HEK293 (cell line): ENCODE measurements at regions not wholly inside any gene's neighbourhood (a gene's known extent, or its start where the extent isn't known, plus 50 kb on each side); places are given as distances from the start of the nearest gene placed in this dataset.

Source experiments
- CTCF ChIA-PET: fragments of 350-600 bp; formaldehyde crosslinking; extraction: SDS; loops from one replicate; lab custom pipeline; 2021; ENCODE audit warnings: antibody characterized with exemption; lab: Yijun Ruan, JAX
- POLR2A ChIA-PET: fragments of 300-600 bp; formaldehyde crosslinking; extraction: SDS; loops from one replicate; lab custom pipeline; 2020; ENCODE audit warnings: antibody characterized with exemption, inconsistent platforms; lab: Yijun Ruan, JAX
- H3K27ac ChIP-seq: fragments of 200-500 bp; sonication (Bioruptor generic); 2 replicates; pipeline ENCODE4 v1.5.1; 2014; ENCODE audit warnings: low read depth, low read length, control low read depth, inconsistent platforms; ENCODE audit errors: extremely low read depth
- H3K36me3 ChIP-seq, 2 experiments: fragments of 200-500 bp in 1 of 2; sonication (Bioruptor generic) in 1 of 2; 1 replicate in 1 of 2; 2 replicates in 1 of 2; pipeline ENCODE4 v1.5.1; 2014 to 2017; ENCODE audit warnings: inconsistent platforms in 2 of 2, low read length in 2 of 2; ENCODE audit not compliant: control insufficient read depth in 2 of 2, insufficient read depth in 1 of 2
- H3K4me1 ChIP-seq: fragments of 200-500 bp; sonication (Bioruptor generic); 2 replicates; pipeline ENCODE4 v1.5.1; 2014; ENCODE audit warnings: mild to moderate bottlenecking, low read length, inconsistent platforms; ENCODE audit not compliant: control insufficient read depth, insufficient read depth
- H3K4me3 ChIP-seq: 2 replicates; pipeline ENCODE4 v1.5.1; 2011; ENCODE audit warnings: low read depth, mild to moderate bottlenecking, control low read depth, low read length, moderate library complexity
- H3K9me3 ChIP-seq: fragments of 200-500 bp; sonication (Bioruptor generic); 2 replicates; pipeline ENCODE4 v1.5.1; 2014; ENCODE audit warnings: low read depth, low read length, inconsistent platforms; ENCODE audit not compliant: control insufficient read depth, insufficient read depth
- BCL11A ChIP-seq: fragments of 450-650 bp; formaldehyde crosslinking; IDR thresholded peaks from 2 replicates; pipeline ENCODE4 v1.5.1; 2016; ENCODE audit warnings: low read depth, missing biosample characterization, missing genetic modification characterization
- KLF1 ChIP-seq: fragments of 450-650 bp; formaldehyde crosslinking; IDR thresholded peaks from 2 replicates; pipeline ENCODE4 v1.5.1; 2016; ENCODE audit warnings: missing biosample characterization, missing genetic modification characterization
- RBAK ChIP-seq: fragments of 450-650 bp; formaldehyde crosslinking; IDR thresholded peaks from 2 replicates; pipeline ENCODE4 v1.5.1; 2016; ENCODE audit warnings: missing biosample characterization, missing genetic modification characterization
- ZNF146 ChIP-seq: fragments of 450-650 bp; formaldehyde crosslinking; IDR thresholded peaks from 2 replicates; pipeline ENCODE4 v1.5.1; 2016; ENCODE audit warnings: missing biosample characterization, missing genetic modification characterization
- ZNF174 ChIP-seq: fragments of 450-650 bp; formaldehyde crosslinking; IDR thresholded peaks from 2 replicates; pipeline ENCODE4 v1.5.0; 2017; ENCODE audit warnings: missing biosample characterization, mild to moderate bottlenecking, missing genetic modification characterization
- ZNF18 ChIP-seq: fragments of 450-650 bp; formaldehyde crosslinking; IDR thresholded peaks from 2 replicates; pipeline ENCODE4 v1.5.1; 2016; ENCODE audit warnings: missing biosample characterization, missing genetic modification characterization
- ZNF549 ChIP-seq: fragments of 450-650 bp; IDR thresholded peaks from 2 replicates; pipeline ENCODE4 v1.5.1; 2018; ENCODE audit warnings: missing biosample characterization, missing genetic modification characterization, mild to moderate bottlenecking, inconsistent platforms, moderate library complexity
- ZNF621 ChIP-seq: fragments of 450-650 bp; formaldehyde crosslinking; IDR thresholded peaks from 2 replicates; pipeline ENCODE4 v1.5.1; 2017; ENCODE audit warnings: missing biosample characterization, missing genetic modification characterization
- ZNF701 ChIP-seq: fragments of 450-650 bp; formaldehyde crosslinking; IDR thresholded peaks from 2 replicates; pipeline ENCODE4 v1.5.1; 2016; ENCODE audit warnings: missing biosample characterization, missing genetic modification characterization
- ZNF76 ChIP-seq: fragments of 450-650 bp; formaldehyde crosslinking; IDR thresholded peaks from 2 replicates; pipeline ENCODE4; 2016; ENCODE audit warnings: low read depth, missing biosample characterization, missing genetic modification characterization, borderline replicate concordance
- ZNF830 ChIP-seq: fragments of 450-650 bp; IDR thresholded peaks from 2 replicates; pipeline ENCODE4 v1.5.0; 2018; ENCODE audit warnings: missing biosample characterization, missing genetic modification characterization, low read depth, mild to moderate bottlenecking, moderate library complexity
- ZSCAN30 ChIP-seq: fragments of 450-650 bp; IDR thresholded peaks from 2 replicates; pipeline ENCODE4 v1.5.1; 2018; ENCODE audit warnings: missing biosample characterization, mild to moderate bottlenecking, missing genetic modification characterization, moderate library complexity
- ZSCAN4 ChIP-seq: fragments of 450-650 bp; formaldehyde crosslinking; IDR thresholded peaks from 2 replicates; pipeline ENCODE4 v1.5.1; 2017; ENCODE audit warnings: missing biosample characterization, missing genetic modification characterization
- TF ChIP-seq, protein P1 (sequence below): fragments of 450-650 bp; formaldehyde crosslinking; IDR thresholded peaks from 2 replicates; pipeline ENCODE4 v1.5.1; 2016; ENCODE audit warnings: missing biosample characterization, missing genetic modification characterization

- H3K36me3 ChIP-seq = no peaks in the 10 kb centered on the region
- no peak overlapping the region for H3K4me3 ChIP-seq
- no peaks in the 10 kb centered on the region for H3K4me1 ChIP-seq
- POLR2A ChIA-PET = no interaction called here
- no peak for TF ChIP-seq ZNF146
- TF ChIP-seq ZNF701 (tag by site-specific recombination) = no peak
- no peak for TF ChIP-seq ZNF76 (tag by site-specific recombination)
- TF ChIP-seq RBAK (tag by site-specific recombination) = no peak
- no peak overlapping the region for H3K27ac ChIP-seq
- no peaks in the 10 kb centered on the region for H3K9me3 ChIP-seq
- CTCF ChIA-PET = no interaction called here
Observed at GRCh38 chr4:38202242-38202641, 242.0 kb downstream of the PTTG2 start.

GRCh38 chr4:38203609-38204008 lies 243.4 kb downstream of the PTTG2 start:
- Histone ChIP-seq H3K4me3 (no peak overlapping the region), H3K9me3 (no peaks in the 10 kb centered on the region), H3K27ac (no peak overlapping the region), H3K4me1 (no peaks in the 10 kb centered on the region), H3K36me3 (no peaks in the 10 kb centered on the region)
- CTCF ChIA-PET = no interaction called here
- POLR2A ChIA-PET = no interaction called here
- no peak for TF ChIP-seq BCL11A (tag by site-specific recombination)
- TF ChIP-seq ZNF174 (tag by site-specific recombination) = no peak
- no peak for TF ChIP-seq ZSCAN30 (tag by site-specific recombination)
- TF ChIP-seq ZNF549 (tag by site-specific recombination) = no peak
- no peak for TF ChIP-seq ZNF621 (tag by site-specific recombination)
- TF ChIP-seq ZSCAN4 (tag by site-specific recombination) = no peak
- TF ChIP-seq, protein P1, sequence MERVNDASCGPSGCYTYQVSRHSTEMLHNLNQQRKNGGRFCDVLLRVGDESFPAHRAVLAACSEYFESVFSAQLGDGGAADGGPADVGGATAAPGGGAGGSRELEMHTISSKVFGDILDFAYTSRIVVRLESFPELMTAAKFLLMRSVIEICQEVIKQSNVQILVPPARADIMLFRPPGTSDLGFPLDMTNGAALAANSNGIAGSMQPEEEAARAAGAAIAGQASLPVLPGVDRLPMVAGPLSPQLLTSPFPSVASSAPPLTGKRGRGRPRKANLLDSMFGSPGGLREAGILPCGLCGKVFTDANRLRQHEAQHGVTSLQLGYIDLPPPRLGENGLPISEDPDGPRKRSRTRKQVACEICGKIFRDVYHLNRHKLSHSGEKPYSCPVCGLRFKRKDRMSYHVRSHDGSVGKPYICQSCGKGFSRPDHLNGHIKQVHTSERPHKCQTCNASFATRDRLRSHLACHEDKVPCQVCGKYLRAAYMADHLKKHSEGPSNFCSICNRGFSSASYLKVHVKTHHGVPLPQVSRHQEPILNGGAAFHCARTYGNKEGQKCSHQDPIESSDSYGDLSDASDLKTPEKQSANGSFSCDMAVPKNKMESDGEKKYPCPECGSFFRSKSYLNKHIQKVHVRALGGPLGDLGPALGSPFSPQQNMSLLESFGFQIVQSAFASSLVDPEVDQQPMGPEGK (tag by site-specific recombination) = no peak
- no peak for TF ChIP-seq KLF1 (tag by site-specific recombination)

DNA sequence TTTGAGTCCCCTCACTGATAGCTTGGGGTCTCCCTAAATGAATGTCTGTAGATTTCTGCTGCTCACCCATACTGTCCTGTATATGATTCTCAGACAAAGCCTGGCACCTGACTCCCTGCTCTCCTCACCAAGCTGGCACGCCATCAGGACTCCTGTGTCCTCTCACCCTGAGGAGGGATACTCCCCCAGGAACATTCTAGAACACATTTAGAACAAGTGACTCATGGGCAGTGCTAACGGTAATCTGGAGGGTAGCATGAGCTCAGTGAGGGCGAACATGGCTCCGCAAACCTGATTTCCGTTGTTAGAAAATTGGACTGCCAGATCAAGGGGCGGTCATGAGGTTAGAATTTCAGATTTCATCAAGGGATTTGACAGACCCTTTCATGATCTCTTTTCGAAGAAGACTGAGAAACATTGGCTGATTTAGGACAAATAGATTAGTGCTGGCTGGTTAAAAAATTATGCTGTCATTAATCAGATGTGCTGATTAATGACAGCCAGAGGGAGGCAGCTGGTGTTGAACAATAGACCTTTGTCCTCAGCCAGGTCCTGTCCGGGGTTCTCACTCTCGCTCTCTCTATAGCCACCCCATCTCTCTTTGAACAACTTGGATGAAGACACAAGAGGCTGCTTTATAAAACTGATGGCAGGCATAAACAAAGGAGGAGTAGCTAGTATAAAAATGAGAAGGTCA lies 244.3 kb downstream of the PTTG2 start:
- no peaks in the 10 kb centered on the region for H3K36me3 ChIP-seq
- H3K4me3 ChIP-seq = no peak overlapping the region
- H3K4me1 ChIP-seq = no peaks in the 10 kb centered on the region
- CTCF ChIA-PET = no interaction called here
- no peak overlapping the region for H3K27ac ChIP-seq
- H3K9me3 ChIP-seq = no peaks in the 10 kb centered on the region
- TF ChIP-seq ZNF18 (no peak), ZNF701 (tag by site-specific recombination) (no peak), ZSCAN30 (tag by site-specific recombination) (no peak), ZNF830 (tag by site-specific recombination) (no peak)
- POLR2A ChIA-PET = no interaction called here
